ENCODE measurements at regions not wholly inside any gene's neighbourhood (a gene's known extent, or its start where the extent isn't known, plus 50 kb on each side); places are given as distances from the start of the nearest gene placed in this dataset.

DNA sequence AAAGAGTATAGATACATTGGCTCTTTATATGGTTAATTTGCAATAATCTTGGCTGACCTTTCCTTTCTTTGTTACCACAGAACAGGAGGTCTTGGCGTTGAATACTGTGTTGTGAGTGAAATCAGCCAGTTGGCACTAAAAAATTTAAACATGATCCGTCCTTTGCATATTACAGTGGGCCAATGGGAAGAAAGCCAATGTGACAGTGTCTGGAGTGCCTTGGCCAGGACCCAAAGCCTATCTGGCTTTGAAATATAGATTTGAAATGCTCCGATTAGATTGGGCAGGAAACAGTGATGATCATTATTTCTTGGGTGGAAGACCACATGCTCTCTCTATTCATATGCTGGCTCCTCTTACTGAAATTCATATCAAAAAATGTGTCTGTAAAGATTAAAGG lies 339.6 kb upstream of the ANO3 start:
- no peaks in the 10 kb centered on the region for H3K36me3 ChIP-seq (ENCODE audit: control insufficient read depth, insufficient read depth, low read length)
- no peaks in the 10 kb centered on the region for H3K4me1 ChIP-seq
- no peak overlapping the region for H3K4me3 ChIP-seq (ENCODE audit: low read depth, low read length)
- H2AFZ ChIP-seq = no peak overlapping the region
- no peak overlapping the region for H3K27ac ChIP-seq
- H3K9me3 ChIP-seq (ENCODE audit: control insufficient read depth, low read length) = no peaks in the 10 kb centered on the region
- H3K9ac ChIP-seq = no peak overlapping the region
- H3K27me3 ChIP-seq (ENCODE audit: control insufficient read depth, insufficient read depth, low read length) = no peaks in the 10 kb centered on the region
- TF ChIP-seq, protein P1, sequence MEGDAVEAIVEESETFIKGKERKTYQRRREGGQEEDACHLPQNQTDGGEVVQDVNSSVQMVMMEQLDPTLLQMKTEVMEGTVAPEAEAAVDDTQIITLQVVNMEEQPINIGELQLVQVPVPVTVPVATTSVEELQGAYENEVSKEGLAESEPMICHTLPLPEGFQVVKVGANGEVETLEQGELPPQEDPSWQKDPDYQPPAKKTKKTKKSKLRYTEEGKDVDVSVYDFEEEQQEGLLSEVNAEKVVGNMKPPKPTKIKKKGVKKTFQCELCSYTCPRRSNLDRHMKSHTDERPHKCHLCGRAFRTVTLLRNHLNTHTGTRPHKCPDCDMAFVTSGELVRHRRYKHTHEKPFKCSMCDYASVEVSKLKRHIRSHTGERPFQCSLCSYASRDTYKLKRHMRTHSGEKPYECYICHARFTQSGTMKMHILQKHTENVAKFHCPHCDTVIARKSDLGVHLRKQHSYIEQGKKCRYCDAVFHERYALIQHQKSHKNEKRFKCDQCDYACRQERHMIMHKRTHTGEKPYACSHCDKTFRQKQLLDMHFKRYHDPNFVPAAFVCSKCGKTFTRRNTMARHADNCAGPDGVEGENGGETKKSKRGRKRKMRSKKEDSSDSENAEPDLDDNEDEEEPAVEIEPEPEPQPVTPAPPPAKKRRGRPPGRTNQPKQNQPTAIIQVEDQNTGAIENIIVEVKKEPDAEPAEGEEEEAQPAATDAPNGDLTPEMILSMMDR (IDR thresholded peaks at IDR 0.05) = no peak
- H3K79me2 ChIP-seq = no peaks in the 10 kb centered on the region
- no peak overlapping the region for H3K4me2 ChIP-seq (ENCODE audit: low read length)

DNA sequence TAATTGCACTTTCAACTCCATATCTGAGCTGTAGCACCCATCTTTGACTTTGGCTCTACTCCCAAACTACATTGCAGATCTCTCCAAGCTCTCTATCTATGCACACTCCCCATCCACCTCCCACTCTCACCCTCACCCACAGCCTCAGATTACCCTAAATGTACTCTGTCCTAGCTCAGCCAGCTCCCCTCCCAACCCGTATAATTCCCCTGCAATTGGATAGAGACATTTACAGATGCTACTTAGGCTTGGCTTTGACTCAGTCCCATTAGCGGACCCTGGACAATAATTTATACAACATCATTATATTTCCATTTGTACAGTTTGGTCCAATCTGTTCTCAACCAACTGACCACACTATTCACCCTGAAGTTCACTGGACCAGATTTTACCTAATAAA lies 338.9 kb upstream of the ANO3 start:
- Histone ChIP-seq H3K27ac (no peak overlapping the region), H2AFZ (no peak overlapping the region), H3K79me2 (no peaks in the 10 kb centered on the region), H3K4me1 (no peaks in the 10 kb centered on the region), H3K9ac (no peak overlapping the region), H3K4me2 (ENCODE audit: low read length) (no peak overlapping the region), H3K4me3 (ENCODE audit: low read depth, low read length) (no peak overlapping the region), H3K27me3 (ENCODE audit: control insufficient read depth, insufficient read depth, low read length) (no peaks in the 10 kb centered on the region), H3K9me3 (ENCODE audit: control insufficient read depth, low read length) (no peaks in the 10 kb centered on the region), H3K36me3 (ENCODE audit: control insufficient read depth, insufficient read depth, low read length) (no peaks in the 10 kb centered on the region)
- TF ChIP-seq, protein P1 (IDR thresholded peaks at IDR 0.05) = no peak

DNA sequence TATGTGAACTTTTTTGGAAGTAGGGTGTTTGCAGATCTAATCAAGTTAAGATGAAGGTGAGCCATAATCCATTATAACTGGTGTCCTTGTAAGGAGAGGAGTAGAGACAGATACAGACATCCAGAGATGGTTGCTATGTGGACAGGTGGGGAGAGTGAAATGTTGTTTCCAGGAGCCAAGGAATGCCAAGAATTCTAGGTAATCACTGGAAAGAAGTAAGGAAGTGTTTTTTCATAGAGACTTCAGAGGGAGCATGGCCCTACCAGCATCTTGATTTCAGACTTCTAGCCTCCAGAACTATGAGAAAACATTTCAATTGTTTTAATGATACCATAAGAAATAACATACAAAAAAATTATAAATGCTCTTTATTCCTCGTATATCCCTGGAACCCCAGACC lies 320.5 kb upstream of the ANO3 start:
- Histone ChIP-seq H3K4me3 (ENCODE audit: low read depth, low read length) (no peak overlapping the region), H3K27me3 (ENCODE audit: control insufficient read depth, insufficient read depth, low read length) (no peaks in the 10 kb centered on the region), H3K9me3 (ENCODE audit: control insufficient read depth, low read length) (no peaks in the 10 kb centered on the region), H3K36me3 (ENCODE audit: control insufficient read depth, insufficient read depth, low read length) (no peaks in the 10 kb centered on the region), H3K9ac (no peak overlapping the region), H2AFZ (no peak overlapping the region), H3K4me1 (no peaks in the 10 kb centered on the region), H3K79me2 (no peaks in the 10 kb centered on the region), H3K27ac (no peak overlapping the region), H3K4me2 (ENCODE audit: low read length) (no peak overlapping the region)
- TF ChIP-seq, protein P1 (IDR thresholded peaks at IDR 0.05) = no peak

DNA sequence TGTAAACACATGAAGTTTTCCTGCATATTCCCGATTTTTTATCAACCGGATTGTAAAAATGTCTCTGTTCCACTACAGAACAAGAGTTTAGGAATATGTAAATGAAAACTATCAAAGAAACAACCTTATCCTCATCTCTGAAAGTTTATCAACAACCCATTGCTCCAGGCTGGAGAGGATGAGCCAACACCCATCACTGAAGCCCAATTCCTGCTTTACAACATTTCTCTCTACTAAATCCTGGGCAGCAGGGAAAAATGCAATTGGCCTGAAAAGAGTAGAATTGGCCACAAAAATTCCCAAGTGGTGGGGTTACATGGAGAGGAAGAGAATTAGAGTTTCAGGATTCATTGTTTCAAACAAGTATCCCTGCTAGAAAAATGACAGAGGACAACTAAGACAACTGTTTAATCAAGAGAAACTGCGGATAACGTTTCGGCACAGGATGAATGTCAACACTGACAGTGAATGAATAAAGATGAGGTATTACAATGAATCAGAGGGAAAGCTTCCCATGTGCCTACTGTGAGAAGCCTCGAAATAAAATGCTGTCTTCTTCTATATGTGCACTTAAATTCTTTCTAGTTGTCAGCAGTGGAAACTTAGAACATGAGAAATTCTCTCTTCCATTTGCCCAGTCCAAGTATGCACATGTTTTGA lies 317.3 kb upstream of the ANO3 start:
- Histone ChIP-seq H3K79me2 (no peaks in the 10 kb centered on the region), H3K9me3 (ENCODE audit: control insufficient read depth, low read length) (no peaks in the 10 kb centered on the region), H2AFZ (no peak overlapping the region), H3K9ac (no peak overlapping the region), H3K4me3 (ENCODE audit: low read depth, low read length) (no peak overlapping the region), H3K4me1 (no peaks in the 10 kb centered on the region), H3K36me3 (ENCODE audit: control insufficient read depth, insufficient read depth, low read length) (no peaks in the 10 kb centered on the region), H3K27ac (no peak overlapping the region), H3K27me3 (ENCODE audit: control insufficient read depth, insufficient read depth, low read length) (no peaks in the 10 kb centered on the region), H3K4me2 (ENCODE audit: low read length) (no peak overlapping the region)
- TF ChIP-seq, protein P1 (IDR thresholded peaks at IDR 0.05) = no peak

DNA sequence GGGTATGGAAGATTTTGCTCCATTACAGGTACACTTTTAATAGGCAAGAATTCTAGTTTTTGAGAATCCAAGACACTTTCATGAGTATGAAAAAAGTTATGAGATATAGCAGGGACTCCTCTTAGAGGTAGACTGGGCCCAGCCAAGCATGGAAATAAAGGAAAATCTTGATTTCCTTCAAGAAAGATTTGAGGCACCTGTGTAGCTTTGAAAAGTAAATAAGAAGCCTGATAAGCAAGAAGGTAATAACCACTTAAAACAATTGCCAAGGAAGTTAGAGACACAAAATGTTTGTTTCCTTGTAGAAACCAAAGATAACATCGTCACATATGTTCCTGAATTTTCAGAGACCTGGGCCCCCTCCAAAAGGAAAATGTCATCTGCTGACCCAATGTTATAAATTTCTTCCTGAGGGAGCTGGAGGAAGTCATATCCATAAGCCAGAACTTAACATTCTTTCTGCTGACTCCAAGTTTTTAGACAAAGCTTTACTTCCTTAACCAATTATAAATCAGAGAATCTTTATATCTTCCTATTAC lies 314.5 kb upstream of the ANO3 start:
- H3K27me3 ChIP-seq (ENCODE audit: control insufficient read depth, insufficient read depth, low read length) = no peaks in the 10 kb centered on the region
- no peaks in the 10 kb centered on the region for H3K9me3 ChIP-seq (ENCODE audit: control insufficient read depth, low read length)
- H3K4me1 ChIP-seq = no peaks in the 10 kb centered on the region
- no peaks in the 10 kb centered on the region for H3K36me3 ChIP-seq (ENCODE audit: control insufficient read depth, insufficient read depth, low read length)
- H3K4me2 ChIP-seq (ENCODE audit: low read length) = no peak overlapping the region
- no peak overlapping the region for H2AFZ ChIP-seq
- H3K4me3 ChIP-seq (ENCODE audit: low read depth, low read length) = no peak overlapping the region
- H3K79me2 ChIP-seq = no peaks in the 10 kb centered on the region
- no peak overlapping the region for H3K9ac ChIP-seq
- H3K27ac ChIP-seq = no peak overlapping the region
- TF ChIP-seq, protein P1 (IDR thresholded peaks at IDR 0.05) = no peak
